ENCODE measurements at regions not wholly inside any gene's neighbourhood (a gene's known extent, or its start where the extent isn't known, plus 50 kb on each side); places are given as distances from the start of the nearest gene placed in this dataset.

- TF ChIP-seq, protein P1, sequence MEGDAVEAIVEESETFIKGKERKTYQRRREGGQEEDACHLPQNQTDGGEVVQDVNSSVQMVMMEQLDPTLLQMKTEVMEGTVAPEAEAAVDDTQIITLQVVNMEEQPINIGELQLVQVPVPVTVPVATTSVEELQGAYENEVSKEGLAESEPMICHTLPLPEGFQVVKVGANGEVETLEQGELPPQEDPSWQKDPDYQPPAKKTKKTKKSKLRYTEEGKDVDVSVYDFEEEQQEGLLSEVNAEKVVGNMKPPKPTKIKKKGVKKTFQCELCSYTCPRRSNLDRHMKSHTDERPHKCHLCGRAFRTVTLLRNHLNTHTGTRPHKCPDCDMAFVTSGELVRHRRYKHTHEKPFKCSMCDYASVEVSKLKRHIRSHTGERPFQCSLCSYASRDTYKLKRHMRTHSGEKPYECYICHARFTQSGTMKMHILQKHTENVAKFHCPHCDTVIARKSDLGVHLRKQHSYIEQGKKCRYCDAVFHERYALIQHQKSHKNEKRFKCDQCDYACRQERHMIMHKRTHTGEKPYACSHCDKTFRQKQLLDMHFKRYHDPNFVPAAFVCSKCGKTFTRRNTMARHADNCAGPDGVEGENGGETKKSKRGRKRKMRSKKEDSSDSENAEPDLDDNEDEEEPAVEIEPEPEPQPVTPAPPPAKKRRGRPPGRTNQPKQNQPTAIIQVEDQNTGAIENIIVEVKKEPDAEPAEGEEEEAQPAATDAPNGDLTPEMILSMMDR (tag by site-specific recombination; IDR thresholded peaks at IDR 0.05) = no peak
- TF ChIP-seq PATZ1 (tag by site-specific recombination; IDR thresholded peaks at IDR 0.05) (0 out of 2 replicates have a peak, but pooled peaks have one; percentile 16), KLF8 (tag by site-specific recombination; IDR thresholded peaks at IDR 0.05) (peak; percentile 93), FEZF1 (tag by site-specific recombination; IDR thresholded peaks at IDR 0.05) (peak; percentile 91), GFI1B (tag by site-specific recombination; IDR thresholded peaks at IDR 0.05) (peak; percentile 92), ZNF660 (tag by site-specific recombination; IDR thresholded peaks at IDR 0.05) (0 out of 2 replicates have a peak, but pooled peaks have one; percentile 25), ZBTB21 (tag by site-specific recombination; IDR thresholded peaks at IDR 0.05) (peak; percentile 31; the same call in 1 of the 2 replicates), OVOL3 (tag by site-specific recombination; IDR thresholded peaks at IDR 0.05) (peak; percentile 78), ZNF433 (tag by site-specific recombination; IDR thresholded peaks at IDR 0.05; ENCODE audit: low read depth) (no peak), HOXC10 (CRISPR knock-in tag; IDR thresholded peaks at IDR 0.05) (no peak), ZFP37 (tag by site-specific recombination; IDR thresholded peaks at IDR 0.05) (peak; percentile 60; the same call in 1 of the 2 replicates), SP7 (tag by site-specific recombination; IDR thresholded peaks at IDR 0.05) (peak; percentile 87), ZBTB48 (tag by site-specific recombination; IDR thresholded peaks at IDR 0.05) (no peak), IKZF3 (tag by site-specific recombination; IDR thresholded peaks at IDR 0.05) (peak; percentile 75), YY2 (tag by site-specific recombination; IDR thresholded peaks at IDR 0.05) (no peak), KLF10 (tag by site-specific recombination; IDR thresholded peaks at IDR 0.05) (peak; percentile 95), ZNF302 (tag by site-specific recombination; IDR thresholded peaks at IDR 0.05; ENCODE audit: low read depth) (no peak), INSM2 (tag by site-specific recombination; IDR thresholded peaks at IDR 0.05) (peak; percentile 98), ZNF18 (tag by site-specific recombination; IDR thresholded peaks at IDR 0.05) (no peak), KLF16 (tag by site-specific recombination; IDR thresholded peaks at IDR 0.05) (peak; percentile 72; the same call in 1 of the 2 replicates), ZEB2 (tag by site-specific recombination; IDR thresholded peaks at IDR 0.05) (peak; percentile 98), ZXDB (tag by site-specific recombination; IDR thresholded peaks at IDR 0.05) (peak; percentile 94), ZNF639 (tag by site-specific recombination; IDR thresholded peaks at IDR 0.05) (peak; percentile 97), ZNF112 (tag by site-specific recombination; IDR thresholded peaks at IDR 0.05) (no peak)
- TF ChIP-seq, protein P2, sequence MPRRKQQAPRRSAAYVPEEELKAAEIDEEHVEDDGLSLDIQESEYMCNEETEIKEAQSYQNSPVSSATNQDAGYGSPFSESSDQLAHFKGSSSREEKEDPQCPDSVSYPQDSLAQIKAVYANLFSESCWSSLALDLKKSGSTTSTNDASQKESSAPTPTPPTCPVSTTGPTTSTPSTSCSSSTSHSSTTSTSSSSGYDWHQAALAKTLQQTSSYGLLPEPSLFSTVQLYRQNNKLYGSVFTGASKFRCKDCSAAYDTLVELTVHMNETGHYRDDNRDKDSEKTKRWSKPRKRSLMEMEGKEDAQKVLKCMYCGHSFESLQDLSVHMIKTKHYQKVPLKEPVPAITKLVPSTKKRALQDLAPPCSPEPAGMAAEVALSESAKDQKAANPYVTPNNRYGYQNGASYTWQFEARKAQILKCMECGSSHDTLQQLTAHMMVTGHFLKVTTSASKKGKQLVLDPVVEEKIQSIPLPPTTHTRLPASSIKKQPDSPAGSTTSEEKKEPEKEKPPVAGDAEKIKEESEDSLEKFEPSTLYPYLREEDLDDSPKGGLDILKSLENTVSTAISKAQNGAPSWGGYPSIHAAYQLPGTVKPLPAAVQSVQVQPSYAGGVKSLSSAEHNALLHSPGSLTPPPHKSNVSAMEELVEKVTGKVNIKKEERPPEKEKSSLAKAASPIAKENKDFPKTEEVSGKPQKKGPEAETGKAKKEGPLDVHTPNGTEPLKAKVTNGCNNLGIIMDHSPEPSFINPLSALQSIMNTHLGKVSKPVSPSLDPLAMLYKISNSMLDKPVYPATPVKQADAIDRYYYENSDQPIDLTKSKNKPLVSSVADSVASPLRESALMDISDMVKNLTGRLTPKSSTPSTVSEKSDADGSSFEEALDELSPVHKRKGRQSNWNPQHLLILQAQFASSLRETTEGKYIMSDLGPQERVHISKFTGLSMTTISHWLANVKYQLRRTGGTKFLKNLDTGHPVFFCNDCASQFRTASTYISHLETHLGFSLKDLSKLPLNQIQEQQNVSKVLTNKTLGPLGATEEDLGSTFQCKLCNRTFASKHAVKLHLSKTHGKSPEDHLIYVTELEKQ (tag by site-specific recombination; IDR thresholded peaks at IDR 0.05; ENCODE audit: borderline replicate concordance) = peak; percentile 92; the same call in 1 of the 2 replicates
- TF ChIP-seq, protein P3, sequence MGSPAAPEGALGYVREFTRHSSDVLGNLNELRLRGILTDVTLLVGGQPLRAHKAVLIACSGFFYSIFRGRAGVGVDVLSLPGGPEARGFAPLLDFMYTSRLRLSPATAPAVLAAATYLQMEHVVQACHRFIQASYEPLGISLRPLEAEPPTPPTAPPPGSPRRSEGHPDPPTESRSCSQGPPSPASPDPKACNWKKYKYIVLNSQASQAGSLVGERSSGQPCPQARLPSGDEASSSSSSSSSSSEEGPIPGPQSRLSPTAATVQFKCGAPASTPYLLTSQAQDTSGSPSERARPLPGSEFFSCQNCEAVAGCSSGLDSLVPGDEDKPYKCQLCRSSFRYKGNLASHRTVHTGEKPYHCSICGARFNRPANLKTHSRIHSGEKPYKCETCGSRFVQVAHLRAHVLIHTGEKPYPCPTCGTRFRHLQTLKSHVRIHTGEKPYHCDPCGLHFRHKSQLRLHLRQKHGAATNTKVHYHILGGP (tag by site-specific recombination; IDR thresholded peaks at IDR 0.05) = peak; percentile 52; the same call in 1 of the 2 replicates
Measured at GRCh38 chr1:219279017-219279770, 105.5 kb downstream of the LYPLAL1 start (continued).
